Germinal center (tissue), 1 donor: ENCODE measurements at regions not wholly inside any gene's neighbourhood (a gene's known extent, or its start where the extent isn't known, plus 50 kb on each side); places are given as distances from the start of the nearest gene placed in this dataset.
A peak's percentile ranks its signal among the peaks of the same experiment; 100 is the strongest.
"Not testable (repeated sequence)": the region's sequence is repeated elsewhere in the genome, so short reads cannot be mapped to it uniquely, and the experiment has no call there.

Experiments
- DNase-seq: peaks from one replicate; pipeline ENCODE4 v3.0.0; 2012; ENCODE audit warnings: mixed read lengths, low spot score

DNA sequence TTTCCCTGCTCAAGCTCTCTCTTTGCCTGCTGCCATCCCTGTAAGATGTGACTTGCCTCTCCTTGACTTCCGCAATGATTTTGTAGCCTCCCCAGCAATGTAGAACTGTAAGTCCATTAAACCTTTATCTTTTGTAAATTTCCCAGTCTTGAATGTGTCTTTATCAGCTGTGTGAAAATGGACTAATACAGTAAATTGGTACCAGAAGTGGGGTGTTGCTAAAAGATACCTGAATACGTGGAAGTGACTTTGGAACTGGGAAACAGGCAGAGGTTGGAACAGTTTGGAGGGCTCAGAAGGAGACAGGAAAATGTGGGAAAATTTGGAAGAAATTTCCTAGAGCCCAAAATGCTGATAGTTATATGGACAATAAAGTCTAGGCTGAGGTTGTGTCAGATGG is 184.6 kb upstream of the EEF2KMT start:
- DNase-seq: not testable (repeated sequence)

DNA sequence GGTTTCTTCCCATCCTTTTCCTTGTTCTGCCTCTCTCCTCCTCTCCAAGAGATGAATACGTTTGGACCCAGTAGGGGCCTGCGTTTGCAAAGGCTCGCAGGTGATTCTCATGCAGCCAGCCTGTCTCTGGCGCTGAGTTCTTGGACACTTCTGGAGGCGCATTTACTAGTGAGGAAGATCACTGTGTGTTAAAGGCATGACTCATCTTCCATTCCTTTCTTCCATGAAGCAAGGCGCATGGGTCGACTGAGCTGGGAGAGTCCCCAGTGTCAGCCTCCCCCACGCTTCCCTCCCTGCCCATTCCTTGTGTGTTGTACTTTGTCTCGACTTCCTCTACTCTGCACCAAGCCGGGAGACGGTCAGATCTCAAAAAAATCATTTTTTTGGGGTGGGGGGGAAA is 159.9 kb upstream of the EEF2KMT start:
- DNase-seq: no peak

DNA sequence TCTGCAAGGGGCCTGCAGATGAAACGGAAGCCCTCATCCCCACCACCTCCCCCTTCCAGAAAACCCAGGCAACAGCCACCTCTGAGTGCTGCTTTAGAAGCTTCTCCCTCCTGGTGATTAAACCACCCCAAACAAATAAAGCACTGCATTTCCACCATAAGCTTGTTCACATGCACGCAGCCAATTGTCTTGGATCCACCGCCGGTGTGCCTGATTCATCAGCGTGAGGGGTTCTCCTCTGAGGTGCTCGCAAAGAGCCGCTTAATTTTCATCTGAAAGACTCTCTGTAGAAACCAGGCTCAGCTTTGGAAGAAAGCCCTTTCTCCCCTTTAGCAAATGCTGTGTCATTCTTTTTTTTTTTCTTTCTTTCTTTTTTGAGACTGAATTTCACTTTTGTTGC is 155.2 kb upstream of the EEF2KMT start:
- DNase-seq: no peak

DNA sequence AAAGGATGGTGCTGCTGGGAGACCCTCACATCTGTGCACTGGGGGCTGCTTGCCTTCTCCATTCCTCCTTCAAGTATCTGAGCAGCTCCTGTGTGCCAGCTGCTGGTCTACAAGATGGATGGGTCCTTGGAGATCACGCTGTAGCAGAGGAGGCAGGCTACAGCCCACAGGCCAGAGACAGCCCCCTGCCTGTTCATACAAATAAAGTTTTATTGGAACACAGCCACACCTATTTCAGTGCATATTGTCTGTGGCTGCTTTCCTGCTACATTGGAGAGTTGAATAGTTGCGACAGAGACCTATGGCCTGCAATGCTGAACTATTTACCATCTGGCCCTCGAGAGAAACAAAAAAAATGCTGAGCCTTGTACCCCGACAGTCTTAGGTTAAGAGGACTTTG is 149.8 kb upstream of the EEF2KMT start:
- DNase-seq: not testable (repeated sequence)

DNA sequence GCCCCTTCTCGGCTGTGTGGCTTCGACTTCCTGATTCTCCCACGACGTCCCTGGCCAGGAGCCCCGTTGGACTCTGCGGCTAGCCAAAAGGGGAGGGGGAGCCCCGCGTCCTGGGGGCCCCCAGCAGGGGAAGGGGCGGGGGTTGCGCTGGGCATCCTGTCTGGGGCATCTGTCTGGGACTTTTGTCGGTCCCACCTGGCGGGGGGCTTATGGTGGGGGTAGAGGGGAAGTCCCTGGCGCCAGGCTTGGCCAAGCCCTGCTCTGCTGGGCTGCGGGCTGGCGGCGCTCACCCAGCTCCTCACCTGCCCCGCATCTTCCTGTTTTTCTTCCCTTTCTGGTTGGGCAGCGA is 142.7 kb upstream of the EEF2KMT start:
- not testable (repeated sequence) for DNase-seq

DNA sequence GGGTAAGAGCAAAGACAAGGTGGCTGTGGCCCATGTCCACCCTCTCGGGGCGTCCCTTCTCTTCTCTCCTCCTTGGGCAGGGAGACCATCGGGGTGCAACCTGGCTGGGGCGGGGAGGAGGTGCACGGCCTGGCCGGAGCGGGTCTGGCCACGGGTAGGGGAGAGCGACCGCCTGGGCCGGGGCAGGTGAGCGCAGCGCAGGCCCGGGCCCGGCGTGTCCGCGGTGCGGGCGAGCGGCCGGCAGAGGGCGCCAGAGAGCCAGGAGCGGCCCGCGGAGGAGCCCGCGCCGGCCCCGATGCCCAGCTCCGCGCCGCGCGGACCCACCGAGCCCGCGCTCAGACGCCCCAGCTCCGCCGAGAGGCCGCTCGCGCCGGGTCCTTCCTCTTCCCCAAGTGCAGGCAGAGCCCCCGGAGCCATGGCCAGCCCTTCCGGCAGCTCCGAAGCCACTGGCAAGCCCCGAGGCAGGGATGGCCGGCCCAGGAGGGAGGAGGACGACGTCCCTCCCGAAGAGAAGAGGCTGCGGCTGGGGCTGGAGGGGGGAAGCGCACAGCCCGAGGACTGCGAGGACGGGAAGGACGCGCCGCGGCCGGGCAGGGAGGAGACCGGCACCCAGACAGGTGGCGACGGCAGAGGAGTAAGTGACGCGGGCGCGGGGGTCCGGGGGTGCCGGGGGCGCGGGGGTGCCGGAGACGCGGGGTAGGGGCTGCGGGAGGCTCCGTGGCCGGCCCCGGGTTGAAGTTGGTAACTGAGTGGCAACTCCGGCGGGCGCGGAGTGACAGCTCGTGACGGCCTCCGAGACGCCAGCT is 142.1 kb upstream of the EEF2KMT start:
- DNase-seq: peak; percentile 44

DNA sequence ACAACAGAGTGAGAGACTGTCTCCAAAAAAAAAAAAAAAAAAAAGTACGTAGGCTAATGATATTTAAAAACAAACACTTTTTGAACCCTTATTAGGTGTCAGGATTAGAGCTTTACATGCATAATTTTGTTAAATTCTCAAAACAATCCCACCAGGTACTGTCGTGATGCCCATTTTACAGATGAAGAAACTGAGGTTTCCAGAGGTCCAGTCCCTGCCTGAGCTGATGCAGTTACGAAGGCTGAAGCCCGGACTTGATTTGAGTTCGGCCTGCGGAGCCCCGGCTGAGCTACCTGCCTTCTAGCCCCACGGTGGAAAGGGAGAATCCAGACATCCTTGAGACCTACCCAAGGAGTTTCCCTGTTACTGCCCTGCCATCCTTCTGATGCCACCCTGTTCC is 137.5 kb upstream of the EEF2KMT start:
- no peak for DNase-seq

DNA sequence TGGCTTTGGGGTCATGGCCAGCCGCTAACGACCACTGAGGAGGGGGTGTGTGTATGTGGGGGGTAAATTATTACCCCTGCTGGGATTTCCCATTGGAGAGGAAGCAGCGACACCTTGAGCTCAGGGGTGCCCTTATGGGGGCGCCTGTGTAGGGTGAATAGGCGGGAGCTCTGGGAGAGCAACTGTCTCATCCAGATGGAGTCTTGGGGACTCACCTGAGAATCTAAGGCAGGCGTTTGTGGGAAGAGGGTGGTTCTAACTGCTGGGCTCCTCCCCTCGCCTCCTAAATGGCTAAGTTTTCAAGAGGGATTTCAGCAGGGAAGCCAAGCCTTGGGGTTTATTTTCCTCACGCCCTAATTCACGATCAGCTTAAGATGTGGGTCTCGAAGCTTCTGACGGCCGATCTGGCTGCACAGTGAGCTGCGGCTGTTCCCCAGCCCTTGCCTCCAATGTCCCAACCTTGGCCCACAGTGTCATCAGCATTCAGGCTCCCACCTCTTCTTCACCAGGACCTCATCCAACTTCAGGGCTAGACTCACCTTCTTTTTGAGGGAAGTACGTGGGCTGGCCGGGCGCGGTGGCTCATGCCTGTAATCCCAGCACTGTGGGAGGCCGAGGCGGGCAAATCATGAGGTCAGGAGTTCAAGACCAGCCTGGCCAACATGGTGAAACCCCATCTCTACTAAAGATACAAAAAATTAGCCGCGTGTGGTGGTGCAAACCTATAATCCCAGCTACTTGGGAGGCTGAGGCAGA is 136.9 kb upstream of the EEF2KMT start:
- DNase-seq: no peak

DNA sequence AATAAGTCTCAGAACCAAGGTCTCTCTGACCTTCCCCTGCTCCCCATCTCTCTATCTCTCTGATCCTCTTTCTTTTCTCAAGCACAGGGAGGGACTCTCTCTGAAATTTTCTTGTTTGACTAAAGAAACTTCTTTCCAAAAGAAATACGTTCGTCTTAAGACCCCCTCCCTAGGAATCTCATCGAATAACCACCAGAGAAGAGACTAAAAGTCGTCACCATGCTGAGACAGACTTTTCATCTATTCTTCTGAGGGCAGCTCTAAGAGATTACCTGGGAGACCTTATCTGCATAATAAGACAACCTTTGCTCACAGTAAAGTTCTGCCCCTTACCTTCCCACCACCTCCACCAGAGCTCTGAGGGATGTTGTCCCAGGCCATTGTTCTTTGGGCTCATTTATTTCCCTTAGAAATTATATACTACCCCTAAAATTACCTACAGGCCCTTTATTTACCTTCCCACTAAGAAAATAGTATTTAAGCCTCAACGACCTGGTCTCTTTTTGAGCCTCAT is 133.7 kb upstream of the EEF2KMT start:
- DNase-seq: no peak

DNA sequence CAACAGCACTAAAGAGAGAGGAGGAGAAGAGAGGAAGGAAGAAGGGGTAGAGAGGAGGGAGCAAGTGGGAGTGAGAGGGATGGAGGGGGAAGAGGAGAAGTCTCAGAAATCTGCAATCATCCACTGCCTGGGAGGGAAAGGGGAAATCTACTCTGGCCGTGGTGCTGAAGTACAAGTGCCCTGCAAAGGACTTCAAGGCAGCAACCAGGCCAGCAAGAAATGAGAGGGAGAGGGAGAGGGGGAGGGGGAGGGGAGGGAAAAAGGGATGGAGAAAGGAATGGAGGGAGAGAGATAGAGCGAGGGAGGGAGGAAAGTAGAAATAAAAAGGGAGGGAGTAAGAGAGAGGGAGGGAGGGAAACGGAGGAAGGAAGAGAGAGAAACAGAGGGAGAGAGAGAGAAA is 130.8 kb upstream of the EEF2KMT start:
- DNase-seq: no peak

DNA sequence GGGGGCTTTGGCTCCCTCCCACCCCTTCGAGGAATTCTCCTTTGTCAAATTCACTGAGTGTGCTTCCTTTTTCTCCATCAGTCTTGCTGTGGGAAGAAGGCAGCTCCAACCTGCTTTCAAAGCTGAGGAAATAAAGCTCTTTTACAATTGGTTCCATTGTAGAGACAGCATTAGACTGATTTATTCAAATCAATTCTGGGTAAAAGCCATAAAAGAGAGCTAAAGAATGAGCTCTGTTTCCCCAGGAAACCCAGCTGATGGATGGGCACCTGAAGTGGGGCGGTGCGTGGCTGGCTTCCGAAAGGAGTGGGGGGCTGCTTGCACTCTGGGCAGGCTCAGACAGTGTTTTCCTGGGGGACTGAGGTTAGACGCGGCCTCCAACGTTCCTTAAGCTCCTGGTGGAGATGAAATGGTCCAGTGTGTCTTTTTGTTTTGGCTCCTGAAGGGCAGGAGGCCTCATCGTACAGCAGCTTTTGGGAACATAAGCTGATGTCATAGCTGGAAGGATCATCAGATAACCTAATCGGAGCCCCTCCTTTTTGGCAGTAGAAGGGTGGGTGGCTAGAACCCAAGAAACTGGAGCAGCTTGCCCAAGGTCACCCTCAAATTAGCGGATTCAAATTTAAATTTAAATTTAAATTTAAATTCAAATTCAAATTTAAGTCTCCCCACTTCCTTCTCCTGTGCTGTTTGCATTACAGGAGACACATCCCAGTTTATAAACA is 128.5 kb upstream of the EEF2KMT start:
- DNase-seq: no peak

DNA sequence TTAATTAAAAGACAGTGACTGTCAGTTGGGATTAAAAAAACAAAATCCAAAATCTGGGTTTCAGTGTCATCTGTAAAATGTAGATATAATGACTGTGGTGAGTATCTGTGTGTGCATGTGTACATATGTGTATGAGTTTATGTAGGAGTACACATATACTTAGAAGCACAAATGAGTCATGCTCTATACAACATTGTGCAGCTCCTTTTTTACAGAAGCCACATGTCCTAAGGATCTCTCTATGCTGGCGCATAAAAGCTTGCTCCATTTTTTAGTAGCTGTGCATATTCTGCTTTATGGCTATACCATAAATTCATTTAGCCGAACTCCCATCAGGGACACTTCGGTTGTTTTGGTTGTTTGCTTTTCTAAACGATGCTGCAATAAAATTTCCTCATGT is 125.2 kb upstream of the EEF2KMT start:
- no peak for DNase-seq

DNA sequence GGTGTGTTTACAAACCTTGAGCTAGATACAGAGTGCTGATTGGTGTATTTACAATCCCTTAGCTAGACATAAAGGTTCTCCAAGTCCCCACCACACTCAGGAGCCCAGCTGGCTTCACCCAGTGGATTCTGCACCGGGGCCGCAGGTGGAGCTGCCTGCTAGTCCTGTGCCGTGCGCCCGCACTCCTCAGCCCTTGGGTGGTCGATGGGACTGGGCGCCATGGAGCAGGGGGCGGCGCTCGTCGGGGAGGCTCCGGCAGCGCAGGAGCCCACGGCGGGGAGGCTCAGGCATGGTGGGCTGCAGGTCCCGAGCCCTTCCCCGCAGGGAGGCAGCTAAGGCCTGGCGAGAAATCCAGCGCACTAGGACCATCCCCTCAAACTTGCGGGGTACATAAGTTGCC is 124.2 kb upstream of the EEF2KMT start:
- not testable (repeated sequence) for DNase-seq

DNA sequence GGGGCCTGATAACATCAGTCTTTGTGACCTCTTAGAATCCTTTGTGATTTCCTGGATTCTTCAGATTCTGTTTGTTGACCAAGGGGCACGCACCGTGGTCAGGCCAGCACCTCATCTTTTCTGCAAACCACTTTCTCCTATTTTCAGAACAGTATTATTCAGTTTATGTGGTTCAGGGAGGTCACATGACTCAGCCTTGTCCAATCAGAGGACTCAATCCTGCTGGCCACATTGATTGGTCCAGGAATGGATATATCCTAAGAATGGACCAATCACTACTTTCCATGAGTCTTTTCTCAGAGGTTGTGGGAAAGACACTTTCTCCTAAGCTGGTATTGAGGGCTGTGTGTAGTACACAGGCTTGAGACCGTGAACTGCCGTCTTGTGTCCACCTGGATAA is 123.1 kb upstream of the EEF2KMT start:
- DNase-seq: no peak

DNA sequence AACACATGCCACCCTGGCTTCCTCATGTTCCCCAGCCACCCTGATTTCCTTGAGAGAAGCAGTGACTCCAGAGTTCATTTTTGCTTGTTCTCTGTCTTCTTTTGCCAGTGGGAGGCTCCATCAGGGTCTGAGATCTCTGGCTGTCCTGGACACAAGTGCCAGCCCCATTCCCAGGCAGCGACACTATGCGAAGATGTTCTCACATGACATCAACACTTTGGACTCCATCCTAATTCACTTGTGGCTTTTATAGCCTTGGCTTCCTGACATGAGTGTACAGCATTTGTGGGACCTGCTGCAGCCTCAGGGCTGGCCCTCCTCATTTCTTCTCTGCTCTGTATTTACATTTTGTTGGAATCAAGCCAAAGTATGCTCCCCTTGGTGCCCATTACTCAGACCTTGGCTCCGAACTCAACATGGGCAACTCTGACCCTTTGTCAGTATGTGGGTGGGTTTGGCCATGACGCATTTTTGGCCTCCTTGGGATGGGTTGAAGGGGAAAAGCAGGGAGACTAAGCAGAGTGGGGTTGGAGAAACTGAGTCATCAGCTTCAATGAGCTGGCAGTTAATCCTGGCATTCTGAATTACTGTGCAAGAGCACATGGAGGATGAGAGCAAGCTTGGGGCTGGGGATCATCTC is 119.0 kb upstream of the EEF2KMT start:
- DNase-seq: no peak

DNA sequence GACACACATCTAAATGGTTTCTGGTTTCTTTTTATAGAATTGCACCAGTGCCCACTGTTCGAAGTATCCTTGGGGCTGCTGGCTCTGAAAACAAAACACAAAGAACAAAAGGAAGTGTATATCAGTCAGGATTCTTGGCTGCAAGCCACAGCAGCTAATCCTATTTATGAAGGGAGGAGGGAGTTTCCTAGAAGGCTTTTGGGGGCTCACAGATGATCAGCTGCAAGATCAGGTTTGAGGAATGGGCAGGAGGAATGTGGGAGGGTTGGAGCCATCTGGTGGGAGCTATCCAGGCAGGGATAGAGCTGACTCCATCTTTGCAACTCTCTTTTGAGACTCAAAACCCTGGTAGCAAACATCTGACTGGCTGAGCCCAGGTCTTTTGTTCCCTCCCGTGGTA is 118.3 kb upstream of the EEF2KMT start:
- no peak for DNase-seq

DNA sequence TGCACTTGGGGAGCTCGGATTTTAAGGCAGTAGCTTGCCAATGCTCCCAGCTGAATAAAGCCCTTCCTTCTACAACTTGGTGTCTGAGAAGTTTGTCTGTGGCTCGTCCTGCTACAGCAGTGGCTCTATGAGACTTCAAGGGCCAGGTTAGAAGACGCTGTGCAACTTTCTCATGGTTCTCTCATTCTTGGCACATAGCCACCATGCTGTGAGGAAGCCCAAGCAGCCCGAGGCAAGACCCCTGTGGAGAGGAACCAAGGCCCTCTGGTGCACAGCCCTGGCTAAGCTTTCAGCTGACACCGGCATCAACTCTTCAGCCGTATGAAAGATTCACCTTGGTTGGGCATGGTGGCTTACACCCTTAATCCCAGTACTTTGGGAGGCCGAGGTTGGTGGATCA is 116.9 kb upstream of the EEF2KMT start:
- DNase-seq: no peak

DNA sequence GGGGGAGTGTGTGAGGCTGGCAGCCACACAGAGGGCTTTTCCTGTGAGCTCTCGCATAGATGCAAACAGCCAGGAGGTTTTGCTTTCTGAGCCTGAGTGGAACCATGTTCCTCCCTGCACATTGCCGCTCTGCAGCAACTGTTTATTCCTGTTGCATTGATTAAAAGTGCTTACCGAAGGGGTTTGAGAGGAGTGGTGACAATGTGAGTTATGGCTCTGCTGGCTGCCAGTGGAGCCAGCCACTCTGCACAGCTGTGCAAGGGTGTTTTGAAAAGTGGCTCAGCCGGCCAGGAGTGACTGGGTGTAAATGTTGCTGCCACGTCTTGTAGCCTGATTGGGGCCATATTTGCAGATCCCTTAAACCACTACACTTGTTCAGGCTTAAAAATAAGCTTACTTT is 114.9 kb upstream of the EEF2KMT start:
- not testable (repeated sequence) for DNase-seq

DNA sequence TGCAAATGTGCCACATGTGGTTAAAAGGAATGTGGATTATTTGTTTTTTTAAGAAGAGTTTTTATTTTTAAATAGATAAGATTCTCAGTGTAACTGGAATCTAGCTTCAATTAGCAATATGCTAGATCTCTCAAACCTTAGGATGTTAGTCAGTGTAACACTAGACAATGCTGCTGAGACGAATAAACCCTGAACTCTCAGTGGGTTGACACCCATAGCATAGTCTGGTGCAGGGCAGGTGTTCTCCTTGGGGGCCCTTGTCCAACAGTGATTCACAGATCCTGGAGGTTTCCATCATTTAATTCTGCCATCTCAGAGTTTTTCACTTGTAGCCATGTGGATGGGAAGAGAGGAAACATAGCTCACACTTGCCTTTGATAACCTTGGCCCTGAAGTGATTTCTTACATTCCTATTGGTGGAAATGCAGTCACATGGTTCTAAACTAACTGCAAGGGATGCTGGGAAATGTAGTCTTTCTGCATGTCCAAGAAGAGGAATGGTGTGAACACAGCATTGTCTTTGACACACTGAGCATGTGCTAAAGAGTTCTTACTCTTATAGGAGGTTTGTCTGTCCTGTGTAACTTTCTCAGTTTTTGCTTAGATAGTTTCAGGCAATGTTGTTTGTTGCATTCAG is 110.4 kb upstream of the EEF2KMT start:
- DNase-seq: peak; percentile 44

DNA sequence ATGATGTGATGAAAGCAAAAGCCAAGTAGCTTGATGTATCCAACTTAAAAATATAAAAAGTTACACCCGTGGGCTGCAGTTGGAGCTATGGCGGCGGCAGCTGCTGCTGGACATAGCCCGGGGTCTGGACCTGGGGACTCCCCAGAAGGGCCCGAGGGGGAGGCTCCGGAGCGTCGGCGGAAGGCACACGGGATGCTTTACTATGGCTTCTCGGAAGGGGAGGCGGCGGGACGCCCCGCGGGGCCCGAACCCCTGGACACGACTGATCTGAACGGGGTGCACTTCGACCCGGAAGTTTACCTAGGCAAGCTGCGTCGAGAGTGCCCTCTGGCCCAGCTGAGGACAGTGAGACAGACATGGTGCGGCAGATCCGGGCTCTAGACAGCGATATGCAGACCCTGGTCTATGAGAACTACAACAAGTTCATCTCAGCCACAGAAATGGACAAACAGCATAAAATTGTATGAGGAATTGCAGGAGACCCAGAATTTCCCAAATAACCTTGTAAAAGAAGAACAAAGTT is 109.5 kb upstream of the EEF2KMT start:
- DNase-seq: no peak

DNA sequence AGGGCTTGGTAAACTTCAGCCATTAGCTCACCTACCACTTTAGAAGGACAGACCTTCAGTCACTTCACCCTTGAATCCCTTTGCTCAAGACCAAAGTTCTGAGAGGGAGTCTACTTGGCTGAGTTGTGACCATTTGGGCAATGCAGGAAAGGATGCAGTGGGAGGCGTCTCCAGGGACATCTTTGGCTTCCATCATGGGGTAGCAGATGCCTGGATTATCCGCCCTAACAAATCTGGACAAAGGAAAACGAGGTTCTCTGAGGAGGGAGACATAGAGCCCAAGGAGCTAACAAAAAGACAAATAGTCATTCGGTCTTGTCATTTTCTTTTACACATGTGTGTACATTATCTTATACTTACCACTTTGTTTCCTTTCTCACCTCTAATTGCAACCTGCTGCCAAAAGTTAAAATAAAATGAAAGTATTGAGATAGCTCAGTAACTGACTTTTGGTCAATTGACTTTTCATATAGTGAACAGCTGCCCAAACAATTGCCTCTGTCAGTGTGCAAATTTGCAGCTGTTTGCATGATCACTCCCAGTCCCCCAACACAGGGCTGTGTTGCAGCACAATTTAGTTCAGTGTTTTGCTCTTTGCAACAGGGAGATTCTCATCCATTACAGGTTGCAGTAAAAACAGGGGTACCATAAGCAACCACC is 108.9 kb upstream of the EEF2KMT start:
- no peak for DNase-seq
